ENCODE measurements at regions not wholly inside any gene's neighbourhood (a gene's known extent, or its start where the extent isn't known, plus 50 kb on each side); places are given as distances from the start of the nearest gene placed in this dataset.

- TF ChIP-seq CTCF (conservative IDR thresholded peaks at IDR 0.05) = no peak
- TF ChIP-seq ZFX (IDR thresholded peaks at IDR 0.05) = no peak
These were observed 127.7 kb downstream of the ADAMTS15 start for GRCh38 chr11:130576146-130576545.

Measured in C4-2B (cell line).